ENCODE measurements at regions not wholly inside any gene's neighbourhood (a gene's known extent, or its start where the extent isn't known, plus 50 kb on each side); places are given as distances from the start of the nearest gene placed in this dataset.

DNA sequence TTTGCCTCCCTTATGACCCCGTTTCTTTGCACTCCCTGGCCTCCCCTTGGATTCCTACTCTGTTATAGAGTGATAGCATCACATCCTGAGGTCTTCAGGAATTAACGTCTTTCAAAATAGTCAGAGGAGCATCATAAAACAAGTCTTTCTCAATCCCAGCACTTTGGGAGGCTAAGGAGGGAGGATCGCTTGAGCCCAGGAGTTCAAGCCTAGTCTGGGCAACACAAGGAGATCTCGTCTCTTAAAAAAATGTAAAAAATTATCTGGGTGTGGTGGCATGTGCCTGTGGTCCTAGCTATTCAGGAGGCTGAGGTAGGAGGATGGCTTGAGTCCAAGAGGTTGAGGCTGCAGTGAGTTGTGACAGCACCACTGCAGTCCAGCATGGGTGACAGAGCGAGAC is 68.7 kb upstream of the AMPD3 start:
- no peak for DNase-seq (ENCODE audit: extremely low read depth in 1 of 11, low read depth in 9 of 11, low spot score in 4 of 11)

DNA sequence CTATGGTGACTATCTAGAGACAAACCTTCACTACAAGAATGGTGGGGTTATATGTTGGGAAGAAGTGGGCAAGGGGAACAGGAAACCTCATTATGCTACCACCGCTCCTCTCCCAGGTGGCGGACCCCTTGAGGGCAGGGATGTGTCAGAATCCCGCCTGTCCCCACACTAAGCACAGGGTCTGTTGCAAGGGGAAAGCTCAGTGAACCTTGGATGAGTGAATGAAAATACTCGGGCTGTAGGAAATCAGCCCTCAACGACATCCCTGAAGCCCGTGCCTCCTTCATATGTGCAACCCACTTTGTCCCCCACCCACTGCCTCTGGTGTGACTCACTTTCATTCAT is 68.2 kb upstream of the AMPD3 start:
- no peak for DNase-seq (ENCODE audit: extremely low read depth in 1 of 11, low read depth in 9 of 11, low spot score in 4 of 11)

DNA sequence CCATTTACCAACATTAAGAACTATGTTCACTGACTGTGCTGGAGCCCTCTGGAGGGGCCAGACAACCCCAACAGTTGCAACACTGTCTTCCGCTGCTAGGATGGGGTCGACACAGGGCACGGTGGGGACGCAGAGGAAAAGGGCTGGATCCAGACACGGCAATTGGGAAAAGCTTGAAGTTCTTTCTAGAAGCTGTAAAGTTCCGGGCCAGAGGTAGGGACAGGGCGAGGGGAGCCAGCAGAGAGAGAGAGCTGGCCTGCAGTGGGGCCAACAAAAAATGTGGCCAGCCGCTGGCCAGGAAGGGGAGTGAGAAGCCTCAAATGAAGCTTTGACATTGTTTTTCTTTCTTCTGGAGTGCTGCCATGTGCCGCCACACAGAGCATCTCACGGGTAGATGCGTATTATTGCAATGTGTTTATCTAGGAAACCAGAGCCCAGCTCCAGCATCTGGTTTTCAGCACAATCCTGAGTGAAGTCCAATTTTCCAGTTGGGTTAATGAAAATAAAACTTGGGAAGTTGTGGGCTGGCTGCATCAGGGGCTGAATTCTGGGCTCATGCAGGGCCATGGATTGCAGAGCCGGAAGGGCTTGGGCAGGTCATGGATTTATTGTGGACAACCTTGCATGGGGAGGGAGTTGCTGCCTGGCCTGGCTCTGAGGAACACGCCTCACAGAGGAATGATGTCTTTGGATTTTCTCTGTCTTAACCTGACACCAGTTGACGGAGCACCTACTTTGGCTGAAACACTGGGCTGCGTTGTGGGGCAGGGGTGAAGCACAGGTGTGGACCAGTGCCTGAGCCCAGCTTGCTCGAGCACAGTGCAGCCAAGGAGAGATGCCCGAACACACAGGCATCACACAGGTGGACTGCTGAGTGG is 67.6 kb upstream of the AMPD3 start:
- DNase-seq (ENCODE audit: extremely low read depth in 1 of 11, low read depth in 9 of 11, low spot score in 4 of 11): peak in 7 of 11 donors; percentile 26 to 54 (median 38)

DNA sequence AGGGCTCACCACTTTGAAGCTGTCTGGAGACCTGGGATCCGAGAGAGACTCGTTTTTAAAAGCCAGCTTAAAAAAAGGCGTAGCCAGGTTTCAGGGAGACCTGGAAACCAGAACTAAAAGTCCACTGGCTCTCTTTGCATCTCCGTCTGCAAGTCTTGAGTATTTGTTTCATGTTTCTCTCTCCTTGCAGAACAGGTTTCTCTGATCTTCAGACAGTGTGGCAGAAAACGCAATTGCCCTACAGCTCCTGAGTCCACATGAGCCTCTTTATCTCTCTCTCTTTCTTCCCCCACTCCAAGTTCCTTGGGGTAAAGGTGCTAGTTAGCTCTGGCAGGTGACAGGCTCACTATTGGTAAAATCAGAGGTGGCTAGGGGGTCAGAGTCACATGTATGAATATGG is 67.0 kb upstream of the AMPD3 start:
- DNase-seq (ENCODE audit: extremely low read depth in 1 of 11, low read depth in 9 of 11, low spot score in 4 of 11): no peak

DNA sequence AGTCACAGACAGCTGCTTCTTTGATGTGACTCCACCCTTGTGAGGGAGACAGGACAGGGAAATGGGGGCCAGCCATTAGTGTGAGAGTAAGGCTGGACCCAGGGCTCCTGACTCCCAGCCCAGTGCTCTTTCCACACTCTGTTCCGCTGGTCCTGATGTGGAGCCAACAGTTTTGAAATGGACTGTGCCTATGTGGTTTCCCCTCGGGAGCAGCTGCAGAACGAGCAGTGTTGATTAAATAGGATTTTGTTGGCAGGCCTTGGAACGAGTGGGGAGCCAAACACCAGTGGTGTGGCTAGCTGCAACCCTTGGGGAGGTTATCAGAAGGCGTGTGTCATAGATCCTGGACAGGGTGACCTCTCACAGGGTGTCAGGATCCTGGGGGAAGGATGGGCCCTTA is 66.5 kb upstream of the AMPD3 start:
- DNase-seq (ENCODE audit: extremely low read depth in 1 of 11, low read depth in 9 of 11, low spot score in 4 of 11): no peak

DNA sequence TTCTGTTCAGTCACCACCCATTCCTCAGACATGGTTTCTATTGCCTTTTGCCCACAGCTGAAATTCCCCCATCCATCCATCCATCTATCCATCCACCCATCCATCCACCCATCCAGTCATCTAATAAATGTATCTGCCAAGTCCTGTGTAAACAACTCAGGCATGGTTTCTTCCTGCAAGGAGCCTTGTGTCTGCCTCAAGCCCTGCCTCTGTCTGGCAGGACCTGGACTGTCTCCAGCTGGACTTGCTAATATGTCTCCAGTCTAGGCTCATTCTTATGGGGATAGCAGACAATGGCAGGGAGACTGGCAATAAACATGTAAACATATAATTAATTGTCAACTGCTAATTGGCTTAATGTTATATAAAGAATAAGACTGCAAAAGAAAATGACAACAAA is 64.7 kb upstream of the AMPD3 start:
- no peak for DNase-seq (ENCODE audit: extremely low read depth in 1 of 11, low read depth in 9 of 11, low spot score in 4 of 11)

DNA sequence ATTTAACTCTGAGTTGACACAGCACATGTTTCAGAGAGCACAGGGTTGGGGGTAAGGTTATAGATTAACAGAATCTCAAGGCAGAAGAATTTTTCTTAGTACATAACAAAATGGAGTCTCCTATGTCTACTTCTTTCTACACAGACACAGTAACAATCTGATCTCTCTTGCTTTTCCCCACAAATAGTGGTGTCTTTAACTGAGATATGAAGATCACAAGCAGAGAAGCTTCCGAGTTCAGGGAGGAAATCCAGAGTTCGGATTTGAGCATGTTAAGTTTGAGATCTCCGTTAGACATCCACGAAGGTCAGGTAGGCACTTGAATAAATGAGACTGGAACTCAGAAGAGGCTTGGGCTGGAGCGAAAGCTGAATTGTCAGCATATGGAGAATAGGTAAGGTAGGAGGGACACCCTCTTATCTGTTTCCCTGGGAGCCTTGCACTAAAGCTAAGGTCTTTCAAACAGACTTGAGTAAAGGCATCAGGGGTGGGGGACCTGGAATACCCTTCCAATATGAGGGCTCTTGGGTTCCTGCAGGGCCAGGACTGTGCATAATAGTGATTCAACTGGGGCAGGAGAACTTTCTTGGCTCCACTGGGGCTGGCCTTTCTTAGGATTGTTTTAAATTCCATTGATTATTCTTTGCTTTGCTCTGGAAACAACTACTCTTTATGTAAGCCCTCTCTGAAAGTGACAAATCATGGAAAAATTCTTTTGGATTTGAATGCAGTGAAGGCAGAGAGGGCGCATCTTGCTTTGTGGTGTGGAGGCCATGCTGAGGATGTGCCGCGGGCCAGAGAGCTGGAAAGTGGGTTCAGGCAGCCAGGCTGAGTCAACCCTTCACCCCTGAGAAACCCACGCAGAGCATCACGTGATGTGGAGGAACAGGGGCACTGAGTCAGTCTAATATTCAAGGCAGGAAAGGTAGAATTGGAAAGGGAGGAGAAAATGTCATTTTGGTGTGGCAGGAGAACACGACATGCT is 62.7 kb upstream of the AMPD3 start:
- no peak for DNase-seq (ENCODE audit: extremely low read depth in 1 of 11, low read depth in 9 of 11, low spot score in 4 of 11)

DNA sequence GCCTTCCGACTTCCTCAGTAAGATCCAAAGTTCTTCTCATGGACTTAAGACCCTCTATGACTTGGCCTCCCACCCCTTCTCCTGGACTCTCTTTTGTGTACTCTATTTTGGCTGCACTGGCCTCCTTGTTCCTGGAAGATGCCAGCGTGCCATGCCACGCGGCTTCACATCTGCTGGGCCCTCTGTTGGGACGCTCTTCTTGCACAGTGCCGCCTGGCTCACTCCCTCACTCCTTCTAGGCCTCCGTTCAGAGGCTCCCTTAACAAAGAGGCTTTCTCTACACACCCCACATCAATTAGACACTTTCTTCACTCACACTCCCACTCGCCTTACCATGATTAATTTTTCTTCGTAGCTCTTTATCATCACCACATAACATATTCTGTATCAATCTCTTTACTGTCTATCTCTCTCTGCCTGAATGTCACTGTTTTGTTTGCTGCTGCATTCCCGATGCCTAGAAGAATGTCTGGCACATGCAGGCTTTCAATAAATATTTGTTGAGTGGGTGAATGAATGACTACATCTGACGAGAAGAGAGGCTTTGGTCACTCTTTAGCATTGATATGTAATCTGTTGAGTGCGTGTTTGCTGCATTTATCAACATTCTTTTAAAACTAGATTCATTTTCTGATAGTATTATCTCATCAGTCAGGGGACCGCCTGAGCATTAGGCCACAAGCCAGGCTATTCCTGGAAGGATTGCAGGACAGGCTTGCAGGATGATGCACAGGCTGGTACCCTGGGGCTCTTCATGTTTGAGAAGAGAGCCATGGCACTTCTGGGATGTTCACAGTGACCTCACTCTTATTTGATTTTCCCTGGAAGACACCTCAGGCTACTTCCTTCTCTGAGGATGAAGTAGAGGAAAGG is 60.6 kb upstream of the AMPD3 start:
- no peak for DNase-seq (ENCODE audit: extremely low read depth in 1 of 11, low read depth in 9 of 11, low spot score in 4 of 11)

DNA sequence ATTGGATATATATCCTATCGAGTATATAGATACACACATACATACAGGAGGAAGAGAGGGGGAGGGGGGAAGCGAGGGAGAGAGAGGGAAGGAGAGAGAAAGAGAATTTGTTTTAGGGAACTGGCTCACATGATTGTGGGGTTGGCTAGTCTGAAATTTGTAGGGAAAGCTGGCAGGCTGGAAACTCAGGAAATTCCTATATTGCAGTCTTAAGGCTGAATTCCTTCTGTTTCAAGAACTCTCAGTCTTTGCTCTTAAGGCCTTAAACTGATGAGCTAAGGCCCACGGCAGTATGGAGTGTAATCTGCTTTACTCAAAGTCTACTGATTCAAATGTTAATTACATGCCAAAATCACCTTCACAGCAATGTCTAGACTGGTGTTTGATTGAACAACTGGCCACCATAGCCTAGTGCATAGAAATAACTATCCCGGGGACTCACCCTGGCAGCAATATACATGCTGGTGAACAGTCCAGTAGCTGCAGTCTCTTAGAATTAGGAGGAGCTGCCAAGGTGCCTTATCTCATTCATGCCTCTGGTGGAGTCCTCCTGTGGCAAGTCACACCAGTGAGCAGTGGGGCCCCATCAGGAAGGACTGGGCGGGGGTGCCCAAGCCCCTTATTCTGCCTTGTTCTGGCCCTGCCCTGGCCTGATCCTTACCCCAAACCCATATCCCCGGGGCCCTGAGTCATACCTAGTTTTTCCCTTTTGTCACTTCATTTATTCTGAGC is 59.7 kb upstream of the AMPD3 start:
- DNase-seq (ENCODE audit: extremely low read depth in 1 of 11, low read depth in 9 of 11, low spot score in 4 of 11): no peak

DNA sequence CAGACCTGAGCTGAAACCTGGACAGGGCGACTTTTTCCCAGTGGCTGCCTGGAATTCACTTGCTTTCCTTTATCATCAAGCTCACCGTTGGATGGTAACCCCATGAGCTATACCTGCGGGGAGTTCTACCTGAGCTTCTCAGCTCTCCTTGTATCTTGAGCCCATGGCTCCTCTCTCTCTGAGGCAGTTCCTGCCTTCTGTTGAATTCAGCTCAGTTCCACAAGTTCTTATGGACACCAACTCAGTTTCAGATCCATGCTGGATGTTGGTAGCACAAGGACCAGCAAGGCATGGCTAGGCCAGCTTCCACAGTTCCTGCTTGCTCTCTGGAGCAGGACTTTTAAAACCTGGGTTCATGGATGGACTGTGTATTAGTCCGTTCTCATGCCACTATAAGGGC is 58.3 kb upstream of the AMPD3 start:
- DNase-seq (ENCODE audit: extremely low read depth in 1 of 11, low read depth in 9 of 11, low spot score in 4 of 11): no peak

DNA sequence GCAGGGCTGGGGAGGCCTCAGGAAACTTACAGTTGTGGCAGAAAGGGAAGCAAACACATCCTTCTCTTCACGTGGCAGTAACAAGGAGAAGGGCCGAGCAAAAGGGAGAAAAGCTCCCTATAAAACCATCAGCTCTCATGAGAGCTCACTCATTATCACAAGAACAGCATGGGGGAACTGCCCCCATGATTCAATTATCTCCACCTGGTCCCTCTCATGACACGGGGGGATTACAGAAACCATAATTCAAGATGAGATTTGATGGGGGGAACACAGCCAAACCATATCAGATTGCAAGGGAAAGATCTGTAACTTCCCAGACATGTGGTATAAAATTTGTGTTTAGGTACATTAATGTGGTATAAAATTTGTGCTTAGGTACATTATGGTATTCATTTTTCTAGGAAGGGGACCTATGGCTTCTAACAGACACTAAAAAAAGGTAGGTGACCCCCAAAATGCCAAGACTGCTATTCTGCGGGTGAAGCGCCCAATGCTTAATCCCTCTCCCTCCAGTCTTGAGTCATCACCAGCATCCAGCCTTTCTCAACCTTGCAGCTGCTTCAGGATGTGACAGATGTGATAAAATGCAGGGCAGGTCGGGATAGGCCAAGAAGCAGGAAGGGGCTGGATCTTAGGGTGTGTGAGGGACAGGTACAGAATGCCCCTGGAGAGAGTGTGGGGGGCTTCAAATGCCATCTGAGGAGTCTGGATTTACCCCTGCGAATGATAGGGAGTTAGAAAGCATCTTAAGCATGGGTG is 57.7 kb upstream of the AMPD3 start:
- no peak for DNase-seq (ENCODE audit: extremely low read depth in 1 of 11, low read depth in 9 of 11, low spot score in 4 of 11)

DNA sequence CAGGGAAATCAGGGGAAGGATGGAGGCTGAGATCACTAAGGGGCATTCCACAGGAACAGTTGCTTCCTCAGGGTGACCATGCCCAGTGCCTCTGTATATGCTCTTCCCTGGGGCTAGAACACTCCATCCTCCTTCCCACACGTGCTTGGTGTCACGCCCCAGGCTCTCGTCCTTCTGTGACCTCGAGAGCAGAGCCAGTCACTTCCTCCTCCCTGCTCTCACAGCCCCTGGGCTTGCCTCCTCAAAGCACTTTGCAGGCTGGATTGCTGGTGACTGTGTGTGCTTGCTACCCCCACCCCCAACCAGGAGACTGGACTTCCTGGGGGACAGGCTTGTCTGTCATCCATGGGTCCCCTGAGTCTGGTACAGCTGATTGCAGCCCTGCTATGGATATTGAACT is 56.5 kb upstream of the AMPD3 start:
- DNase-seq (ENCODE audit: extremely low read depth in 1 of 11, low read depth in 9 of 11, low spot score in 4 of 11): no peak

DNA sequence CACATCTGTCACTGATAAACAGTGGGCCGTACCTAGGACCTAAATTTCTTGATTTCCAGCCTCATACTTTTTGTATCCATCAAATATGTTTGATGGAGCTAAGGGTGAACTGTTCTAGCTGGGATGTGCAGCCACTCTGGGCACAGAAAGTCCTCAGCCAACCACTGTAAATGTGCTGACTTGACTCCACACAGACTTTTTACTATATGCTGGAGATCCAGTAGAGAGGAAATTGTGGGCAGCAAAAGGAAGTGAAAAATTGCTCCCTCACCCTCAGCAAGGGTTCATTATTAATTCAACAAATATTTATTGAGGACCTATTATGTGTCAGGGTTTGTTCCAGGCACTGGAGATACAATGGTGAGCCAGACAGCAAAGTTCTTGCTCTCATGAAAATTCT is 54.2 kb upstream of the AMPD3 start:
- DNase-seq (ENCODE audit: extremely low read depth in 1 of 11, low read depth in 9 of 11, low spot score in 4 of 11): no peak

DNA sequence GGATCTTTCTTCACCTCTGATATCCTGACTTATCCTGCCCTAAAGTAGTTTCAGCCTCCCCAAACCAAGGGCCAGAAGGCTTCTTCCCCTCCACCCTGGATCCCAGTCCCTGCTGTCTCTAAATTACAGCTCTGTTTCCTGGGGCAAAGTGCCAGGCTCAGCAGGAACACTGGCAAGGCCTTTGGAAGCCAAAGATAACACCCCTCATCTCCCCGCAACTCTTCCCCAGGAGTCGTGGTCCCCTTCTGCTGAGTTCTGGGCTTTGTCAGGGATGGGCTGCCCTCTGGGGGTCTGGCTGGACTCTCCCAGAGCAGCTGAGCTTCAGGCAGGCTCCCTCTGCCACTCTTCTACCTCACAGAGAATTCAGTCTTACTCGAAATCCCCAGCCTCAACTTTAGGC is 53.8 kb upstream of the AMPD3 start:
- no peak for DNase-seq (ENCODE audit: extremely low read depth in 1 of 11, low read depth in 9 of 11, low spot score in 4 of 11)

DNA sequence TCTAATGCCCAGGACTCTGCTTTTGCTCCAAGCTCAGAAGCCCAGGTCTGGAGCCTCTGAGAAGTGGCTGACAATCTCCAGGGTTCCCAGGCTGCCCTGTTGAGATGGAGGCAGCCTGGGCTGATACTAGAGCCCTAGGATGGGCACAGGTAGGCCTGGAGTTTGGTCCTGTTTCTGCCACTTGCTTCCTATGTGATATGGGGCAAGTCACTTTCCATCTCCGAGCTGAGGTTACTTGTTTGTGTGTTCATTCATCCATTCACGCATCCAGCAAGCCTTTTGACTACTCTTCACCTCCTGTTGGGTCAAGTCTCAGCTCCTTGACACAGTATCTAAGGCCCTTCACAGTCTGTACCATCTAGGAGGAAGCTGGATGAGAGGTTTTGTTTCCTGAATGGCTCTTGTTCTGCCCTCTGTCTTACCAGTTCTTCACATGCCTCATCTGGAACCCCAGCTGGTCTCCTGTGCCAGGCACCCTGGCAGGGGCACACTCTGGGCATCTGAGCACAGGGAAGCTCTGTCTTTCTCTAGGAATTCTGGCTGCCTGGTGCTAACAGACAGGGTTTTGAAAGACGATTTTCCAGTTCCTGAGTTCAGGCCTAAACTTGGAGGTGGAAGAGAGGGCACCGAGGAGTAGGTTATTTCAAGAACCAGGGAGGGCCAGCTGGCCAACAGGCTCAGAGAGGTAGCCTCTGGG is 53.2 kb upstream of the AMPD3 start:
- DNase-seq (ENCODE audit: extremely low read depth in 1 of 11, low read depth in 9 of 11, low spot score in 4 of 11): no peak

Data from renal cortex interstitium (tissue), 11 donors.